ENCODE measurements at regions not wholly inside any gene's neighbourhood (a gene's known extent, or its start where the extent isn't known, plus 50 kb on each side); places are given as distances from the start of the nearest gene placed in this dataset.

DNA sequence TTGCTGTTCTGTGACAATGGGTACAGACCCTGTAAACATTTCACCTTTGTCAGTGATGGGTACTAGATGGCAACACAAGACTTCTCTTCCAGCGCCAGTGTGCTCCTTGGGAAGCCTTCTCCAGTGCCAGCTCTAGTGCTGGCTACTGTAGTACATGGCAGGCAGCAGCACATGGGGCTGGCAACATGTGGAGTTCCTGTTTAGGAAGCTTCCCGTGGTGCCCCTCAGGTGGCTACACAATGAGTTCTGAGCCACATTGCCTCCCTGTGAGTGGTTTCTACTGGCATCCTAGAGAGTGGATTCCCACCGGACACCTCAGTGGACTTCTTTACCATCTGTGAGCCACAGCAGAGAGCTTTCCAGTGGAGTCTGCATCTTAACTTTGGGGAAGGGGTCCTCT is 302.1 kb downstream of the CYRIA start:
- TF ChIP-seq, protein P1, sequence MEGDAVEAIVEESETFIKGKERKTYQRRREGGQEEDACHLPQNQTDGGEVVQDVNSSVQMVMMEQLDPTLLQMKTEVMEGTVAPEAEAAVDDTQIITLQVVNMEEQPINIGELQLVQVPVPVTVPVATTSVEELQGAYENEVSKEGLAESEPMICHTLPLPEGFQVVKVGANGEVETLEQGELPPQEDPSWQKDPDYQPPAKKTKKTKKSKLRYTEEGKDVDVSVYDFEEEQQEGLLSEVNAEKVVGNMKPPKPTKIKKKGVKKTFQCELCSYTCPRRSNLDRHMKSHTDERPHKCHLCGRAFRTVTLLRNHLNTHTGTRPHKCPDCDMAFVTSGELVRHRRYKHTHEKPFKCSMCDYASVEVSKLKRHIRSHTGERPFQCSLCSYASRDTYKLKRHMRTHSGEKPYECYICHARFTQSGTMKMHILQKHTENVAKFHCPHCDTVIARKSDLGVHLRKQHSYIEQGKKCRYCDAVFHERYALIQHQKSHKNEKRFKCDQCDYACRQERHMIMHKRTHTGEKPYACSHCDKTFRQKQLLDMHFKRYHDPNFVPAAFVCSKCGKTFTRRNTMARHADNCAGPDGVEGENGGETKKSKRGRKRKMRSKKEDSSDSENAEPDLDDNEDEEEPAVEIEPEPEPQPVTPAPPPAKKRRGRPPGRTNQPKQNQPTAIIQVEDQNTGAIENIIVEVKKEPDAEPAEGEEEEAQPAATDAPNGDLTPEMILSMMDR (IDR thresholded peaks at IDR 0.05; ENCODE audit: insufficient read depth, low read length): no peak
- DNase-seq (ENCODE audit: low read depth): no peak
- H3K4me3 ChIP-seq (ENCODE audit: low read depth, low read length): no peak overlapping the region

DNA sequence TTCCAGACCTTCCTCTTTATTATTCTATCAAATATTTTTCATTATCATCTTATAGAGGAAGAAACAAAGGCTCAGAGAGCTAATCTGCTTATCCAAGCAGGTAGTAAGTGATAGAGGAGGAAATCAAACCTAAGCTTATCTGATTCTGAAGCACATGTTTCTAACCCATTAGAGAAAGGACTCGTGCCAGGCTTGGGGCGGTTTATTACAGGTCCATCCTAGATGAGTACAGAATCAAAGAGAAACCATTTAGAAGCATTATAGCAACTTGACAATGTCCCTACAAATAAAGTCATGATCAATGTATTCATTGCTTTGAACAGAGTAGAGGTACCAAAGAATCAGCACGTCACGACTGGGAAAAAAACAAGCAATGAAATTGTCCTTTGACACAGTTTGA is 303.0 kb downstream of the CYRIA start:
- no peak for DNase-seq (ENCODE audit: low read depth)
- TF ChIP-seq, protein P1 (IDR thresholded peaks at IDR 0.05; ENCODE audit: insufficient read depth, low read length): no peak
- H3K4me3 ChIP-seq (ENCODE audit: low read depth, low read length): no peak overlapping the region

DNA sequence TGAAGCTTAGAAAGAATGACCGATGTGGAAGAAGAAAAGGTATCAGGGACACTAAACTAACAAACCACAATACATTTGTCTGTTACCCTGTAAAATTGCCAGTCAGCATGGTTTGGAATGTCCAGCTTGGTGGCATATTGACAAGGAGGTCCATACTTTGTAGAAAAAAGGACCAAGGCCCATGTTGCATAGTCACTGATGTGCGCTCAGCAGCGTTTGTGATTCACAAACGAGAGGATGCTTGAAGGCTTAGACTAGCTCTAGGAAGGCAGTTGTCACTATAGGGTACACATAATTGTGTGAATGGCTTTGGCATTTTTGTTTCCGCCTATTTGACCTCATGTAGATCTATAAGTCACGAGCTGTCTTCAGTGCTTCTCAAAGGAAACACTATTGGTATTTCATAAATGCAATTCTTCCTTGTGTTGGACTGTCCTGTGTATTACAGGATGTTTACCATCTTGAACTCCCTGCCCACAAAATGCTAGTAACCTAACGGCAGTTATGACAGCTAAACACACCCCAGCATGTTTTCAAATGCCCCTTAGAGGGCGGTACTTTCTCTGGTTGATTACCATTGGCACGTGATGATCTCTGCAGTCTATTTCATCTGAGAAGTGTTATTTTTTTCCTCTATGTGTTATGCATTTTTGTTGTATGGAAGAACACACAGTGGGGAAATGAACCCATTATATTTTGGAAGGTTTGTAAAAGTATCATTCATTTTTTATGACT is 304.2 kb downstream of the CYRIA start:
- no peak overlapping the region for H3K4me3 ChIP-seq (ENCODE audit: low read depth, low read length)
- TF ChIP-seq, protein P1 (IDR thresholded peaks at IDR 0.05; ENCODE audit: insufficient read depth, low read length): no peak
- DNase-seq (ENCODE audit: low read depth): no peak

DNA sequence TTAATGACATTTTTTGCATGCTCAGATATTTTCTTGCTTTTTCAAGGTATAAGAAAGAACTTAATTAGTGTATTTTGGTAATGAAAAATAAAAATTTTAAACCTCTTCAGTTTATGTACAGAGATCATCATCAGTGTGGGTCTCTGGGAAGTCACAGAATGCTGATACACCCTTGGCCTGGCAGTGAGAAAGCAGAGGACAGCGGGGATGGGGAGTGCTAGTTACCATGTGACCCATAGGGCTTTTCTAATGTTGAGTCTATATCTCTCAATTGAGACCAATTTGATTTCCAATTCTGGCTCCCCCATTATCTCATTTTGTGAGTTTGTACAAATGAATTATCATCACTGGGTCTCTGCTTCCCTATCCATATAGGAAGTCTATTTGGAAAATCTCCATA is 305.7 kb downstream of the CYRIA start:
- no peak for DNase-seq (ENCODE audit: low read depth)
- no peak overlapping the region for H3K4me3 ChIP-seq (ENCODE audit: low read depth, low read length)
- TF ChIP-seq, protein P1 (IDR thresholded peaks at IDR 0.05; ENCODE audit: insufficient read depth, low read length): no peak

DNA sequence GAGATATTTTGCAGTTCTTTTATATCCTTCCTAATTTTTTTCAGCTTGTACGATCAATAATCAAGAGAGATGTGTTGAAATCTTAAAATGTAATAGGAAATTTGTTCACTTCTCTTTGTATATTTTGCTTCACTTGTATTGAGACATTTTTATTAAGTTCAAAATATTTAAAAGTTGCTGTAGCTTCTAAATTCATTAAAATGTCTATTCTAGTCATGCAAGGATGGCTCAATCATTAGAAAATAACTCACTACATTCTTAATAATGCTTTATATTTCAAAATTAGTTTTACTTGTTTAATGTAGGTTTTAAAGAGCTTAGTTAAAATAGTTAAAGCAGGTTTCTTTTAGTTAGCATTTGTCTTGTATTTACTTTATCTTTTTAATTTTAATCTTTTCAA is 308.4 kb downstream of the CYRIA start:
- H3K4me3 ChIP-seq (ENCODE audit: low read depth, low read length): no peak overlapping the region
- TF ChIP-seq, protein P1 (IDR thresholded peaks at IDR 0.05; ENCODE audit: insufficient read depth, low read length): no peak
- no peak for DNase-seq (ENCODE audit: low read depth)

DNA sequence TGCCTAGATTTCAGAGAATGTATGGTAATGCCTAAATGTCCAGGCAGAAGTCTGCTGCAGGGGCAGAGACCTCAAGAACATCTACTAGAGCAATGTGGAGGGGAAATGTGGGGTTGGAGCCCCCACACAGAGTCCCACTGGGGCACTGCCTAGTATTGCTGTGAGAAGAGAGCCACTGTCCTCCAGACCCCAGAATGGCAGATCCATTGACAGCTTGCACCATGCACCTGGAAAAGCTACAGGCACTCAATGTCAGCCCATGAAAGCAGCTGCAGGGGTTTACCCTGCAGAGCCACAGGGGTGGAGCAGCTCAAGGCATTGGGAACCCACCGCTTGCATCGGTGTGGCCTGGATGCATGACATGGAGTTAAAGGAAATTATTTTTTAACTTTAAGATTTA is 314.1 kb downstream of the CYRIA start:
- no peak for DNase-seq (ENCODE audit: low read depth)
- TF ChIP-seq, protein P1 (IDR thresholded peaks at IDR 0.05; ENCODE audit: insufficient read depth, low read length): no peak
- H3K4me3 ChIP-seq (ENCODE audit: low read depth, low read length): no peak overlapping the region

DNA sequence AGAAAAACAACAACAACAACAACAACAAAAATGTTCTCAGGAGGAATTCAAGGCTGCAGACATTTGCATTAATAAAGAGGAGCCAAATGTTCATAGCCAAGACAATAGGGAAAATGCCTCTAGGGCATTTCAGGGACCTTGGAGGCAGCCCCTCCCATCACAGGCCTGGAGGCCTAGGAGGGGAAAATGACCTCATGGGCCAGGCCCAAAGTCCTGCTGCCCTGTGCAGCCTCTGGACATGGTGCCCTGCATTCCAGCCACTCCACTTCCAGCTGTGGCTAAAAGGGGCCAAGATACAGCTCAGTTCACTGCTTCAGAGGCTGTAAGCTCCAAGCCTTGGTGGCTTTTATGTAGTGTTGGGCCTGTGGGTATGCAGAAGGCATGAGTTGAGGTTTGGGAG is 314.5 kb downstream of the CYRIA start:
- DNase-seq (ENCODE audit: low read depth): no peak
- no peak overlapping the region for H3K4me3 ChIP-seq (ENCODE audit: low read depth, low read length)
- TF ChIP-seq, protein P1 (IDR thresholded peaks at IDR 0.05; ENCODE audit: insufficient read depth, low read length): no peak

All from fibroblast of the aortic adventitia (primary cell).